LNCAP (cell line): ENCODE measurements at regions not wholly inside any gene's neighbourhood (a gene's known extent, or its start where the extent isn't known, plus 50 kb on each side); places are given as distances from the start of the nearest gene placed in this dataset.

Experiments
- CTCF ChIP-seq: fragments of 450-650 bp; IDR thresholded peaks from 2 replicates; pipeline ENCODE4 v1.5.1; 2017; ENCODE audit warnings: mild to moderate bottlenecking

GRCh38 chr10:118851062-118852035 lies 96.6 kb upstream of the CACUL1 start:
- no peak for TF ChIP-seq CTCF

GRCh38 chr10:118853916-118854315 lies 99.1 kb upstream of the CACUL1 start:
- TF ChIP-seq CTCF = no peak

GRCh38 chr10:118856106-118856505 lies 101.3 kb upstream of the CACUL1 start:
- TF ChIP-seq CTCF = no peak

GRCh38 chr10:118865998-118866693 lies 111.4 kb upstream of the CACUL1 start:
- no peak for TF ChIP-seq CTCF

- TF ChIP-seq CTCF = no peak
Measured at GRCh38 chr10:118867768-118868167, 113.0 kb upstream of the CACUL1 start.

GRCh38 chr10:118868589-118868988 lies 113.8 kb upstream of the CACUL1 start:
- no peak for TF ChIP-seq CTCF

- no peak for TF ChIP-seq CTCF
Measured at GRCh38 chr10:118870467-118871243, 115.9 kb upstream of the CACUL1 start.
